ENCODE measurements at regions not wholly inside any gene's neighbourhood (a gene's known extent, or its start where the extent isn't known, plus 50 kb on each side); places are given as distances from the start of the nearest gene placed in this dataset.

DNA sequence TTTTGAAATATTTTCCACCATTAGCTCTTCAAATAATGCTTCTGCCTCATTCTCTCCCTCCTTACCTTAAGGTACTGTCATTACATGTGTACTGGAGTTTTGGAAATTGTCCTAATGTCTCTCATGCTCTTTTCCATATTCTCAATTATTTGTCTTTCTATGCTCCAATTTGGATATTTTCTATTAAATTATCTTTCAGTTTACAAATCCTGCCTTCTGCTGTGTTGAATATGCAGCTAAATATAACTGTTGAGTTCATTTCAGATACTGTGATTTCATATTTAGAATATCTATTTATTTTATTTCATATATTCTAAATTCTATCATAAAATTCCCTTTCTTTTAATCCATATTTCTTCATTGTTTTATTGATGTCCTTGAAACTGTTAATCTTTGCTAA lies 388.0 kb upstream of the CDIN1 start:
- TF ChIP-seq POLR2AphosphoS5 (IDR thresholded peaks at IDR 0.05; ENCODE audit: low read length) (no peak), EP300 (IDR thresholded peaks at IDR 0.05; ENCODE audit: borderline replicate concordance in 1 of 2, control insufficient read depth in 1 of 2, low read depth in 2 of 2, low read length in 2 of 2) (no peak), POLR2A (IDR thresholded peaks at IDR 0.05; ENCODE audit: low read depth, low read length) (no peak), EZH2 (IDR thresholded peaks at IDR 0.05; ENCODE audit: borderline replicate concordance, control insufficient read depth, low read depth, low read length) (no peak), TCF7 (IDR thresholded peaks at IDR 0.05; ENCODE audit: borderline replicate concordance) (no peak), RAD21 (IDR thresholded peaks at IDR 0.05; ENCODE audit: insufficient read depth, low read depth, low read length) (no peak), FOXK2 (IDR thresholded peaks at IDR 0.05) (no peak), PAX5 (IDR thresholded peaks at IDR 0.05; ENCODE audit: borderline replicate concordance, low read depth, low read length) (no peak), RUNX3 (IDR thresholded peaks at IDR 0.05; ENCODE audit: low read length) (no peak), ZNF274 (IDR thresholded peaks at IDR 0.05; ENCODE audit: insufficient read depth, insufficient read length) (no peak)
- TF ChIP-seq, protein P1, sequence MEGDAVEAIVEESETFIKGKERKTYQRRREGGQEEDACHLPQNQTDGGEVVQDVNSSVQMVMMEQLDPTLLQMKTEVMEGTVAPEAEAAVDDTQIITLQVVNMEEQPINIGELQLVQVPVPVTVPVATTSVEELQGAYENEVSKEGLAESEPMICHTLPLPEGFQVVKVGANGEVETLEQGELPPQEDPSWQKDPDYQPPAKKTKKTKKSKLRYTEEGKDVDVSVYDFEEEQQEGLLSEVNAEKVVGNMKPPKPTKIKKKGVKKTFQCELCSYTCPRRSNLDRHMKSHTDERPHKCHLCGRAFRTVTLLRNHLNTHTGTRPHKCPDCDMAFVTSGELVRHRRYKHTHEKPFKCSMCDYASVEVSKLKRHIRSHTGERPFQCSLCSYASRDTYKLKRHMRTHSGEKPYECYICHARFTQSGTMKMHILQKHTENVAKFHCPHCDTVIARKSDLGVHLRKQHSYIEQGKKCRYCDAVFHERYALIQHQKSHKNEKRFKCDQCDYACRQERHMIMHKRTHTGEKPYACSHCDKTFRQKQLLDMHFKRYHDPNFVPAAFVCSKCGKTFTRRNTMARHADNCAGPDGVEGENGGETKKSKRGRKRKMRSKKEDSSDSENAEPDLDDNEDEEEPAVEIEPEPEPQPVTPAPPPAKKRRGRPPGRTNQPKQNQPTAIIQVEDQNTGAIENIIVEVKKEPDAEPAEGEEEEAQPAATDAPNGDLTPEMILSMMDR (IDR thresholded peaks at IDR 0.05 in 2 of 3, conservative IDR thresholded peaks at IDR 0.05 in 1 of 3; ENCODE audit: control insufficient read depth in 2 of 3, extremely low read depth in 1 of 3, insufficient read depth in 1 of 3, low read depth in 3 of 3, low read length in 3 of 3), result no peak
- TF ChIP-seq, protein P2, sequence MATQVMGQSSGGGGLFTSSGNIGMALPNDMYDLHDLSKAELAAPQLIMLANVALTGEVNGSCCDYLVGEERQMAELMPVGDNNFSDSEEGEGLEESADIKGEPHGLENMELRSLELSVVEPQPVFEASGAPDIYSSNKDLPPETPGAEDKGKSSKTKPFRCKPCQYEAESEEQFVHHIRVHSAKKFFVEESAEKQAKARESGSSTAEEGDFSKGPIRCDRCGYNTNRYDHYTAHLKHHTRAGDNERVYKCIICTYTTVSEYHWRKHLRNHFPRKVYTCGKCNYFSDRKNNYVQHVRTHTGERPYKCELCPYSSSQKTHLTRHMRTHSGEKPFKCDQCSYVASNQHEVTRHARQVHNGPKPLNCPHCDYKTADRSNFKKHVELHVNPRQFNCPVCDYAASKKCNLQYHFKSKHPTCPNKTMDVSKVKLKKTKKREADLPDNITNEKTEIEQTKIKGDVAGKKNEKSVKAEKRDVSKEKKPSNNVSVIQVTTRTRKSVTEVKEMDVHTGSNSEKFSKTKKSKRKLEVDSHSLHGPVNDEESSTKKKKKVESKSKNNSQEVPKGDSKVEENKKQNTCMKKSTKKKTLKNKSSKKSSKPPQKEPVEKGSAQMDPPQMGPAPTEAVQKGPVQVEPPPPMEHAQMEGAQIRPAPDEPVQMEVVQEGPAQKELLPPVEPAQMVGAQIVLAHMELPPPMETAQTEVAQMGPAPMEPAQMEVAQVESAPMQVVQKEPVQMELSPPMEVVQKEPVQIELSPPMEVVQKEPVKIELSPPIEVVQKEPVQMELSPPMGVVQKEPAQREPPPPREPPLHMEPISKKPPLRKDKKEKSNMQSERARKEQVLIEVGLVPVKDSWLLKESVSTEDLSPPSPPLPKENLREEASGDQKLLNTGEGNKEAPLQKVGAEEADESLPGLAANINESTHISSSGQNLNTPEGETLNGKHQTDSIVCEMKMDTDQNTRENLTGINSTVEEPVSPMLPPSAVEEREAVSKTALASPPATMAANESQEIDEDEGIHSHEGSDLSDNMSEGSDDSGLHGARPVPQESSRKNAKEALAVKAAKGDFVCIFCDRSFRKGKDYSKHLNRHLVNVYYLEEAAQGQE (IDR thresholded peaks at IDR 0.05; ENCODE audit: low read depth, low read length), result no peak
- TF ChIP-seq, protein P3, sequence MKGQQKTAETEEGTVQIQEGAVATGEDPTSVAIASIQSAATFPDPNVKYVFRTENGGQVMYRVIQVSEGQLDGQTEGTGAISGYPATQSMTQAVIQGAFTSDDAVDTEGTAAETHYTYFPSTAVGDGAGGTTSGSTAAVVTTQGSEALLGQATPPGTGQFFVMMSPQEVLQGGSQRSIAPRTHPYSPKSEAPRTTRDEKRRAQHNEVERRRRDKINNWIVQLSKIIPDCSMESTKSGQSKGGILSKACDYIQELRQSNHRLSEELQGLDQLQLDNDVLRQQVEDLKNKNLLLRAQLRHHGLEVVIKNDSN (IDR thresholded peaks at IDR 0.05; ENCODE audit: borderline replicate concordance, extremely low read length, insufficient read depth, low read depth, low read length), result no peak

Data from GM12878 (cell line).